GM12865 (cell line): ENCODE measurements at regions not wholly inside any gene's neighbourhood (a gene's known extent, or its start where the extent isn't known, plus 50 kb on each side); places are given as distances from the start of the nearest gene placed in this dataset.

Source experiments
- DNase-seq: peaks from one replicate; pipeline ENCODE4 v3.0.0; 2010; ENCODE audit warnings: low read depth
- H3K4me3 ChIP-seq: 2 replicates; pipeline ENCODE4 v1.5.1; 2011; ENCODE audit warnings: mild to moderate bottlenecking, low read depth, low read length, control low read depth
- CTCF ChIP-seq: IDR thresholded peaks from 2 replicates; pipeline ENCODE4 v1.5.1; 2011; ENCODE audit warnings: low read length, control low read depth, low read depth, inconsistent platforms; ENCODE audit not compliant: insufficient read depth; ENCODE audit errors: missing control alignments

GRCh38 chr16:55120408-55120807 is 189.7 kb downstream of the IRX5 start:
- H3K4me3 ChIP-seq: no peak overlapping the region
- no peak for TF ChIP-seq CTCF
- no peak for DNase-seq

GRCh38 chr16:55120826-55121225 is 190.2 kb downstream of the IRX5 start:
- no peak for DNase-seq
- no peak for TF ChIP-seq CTCF

DNA sequence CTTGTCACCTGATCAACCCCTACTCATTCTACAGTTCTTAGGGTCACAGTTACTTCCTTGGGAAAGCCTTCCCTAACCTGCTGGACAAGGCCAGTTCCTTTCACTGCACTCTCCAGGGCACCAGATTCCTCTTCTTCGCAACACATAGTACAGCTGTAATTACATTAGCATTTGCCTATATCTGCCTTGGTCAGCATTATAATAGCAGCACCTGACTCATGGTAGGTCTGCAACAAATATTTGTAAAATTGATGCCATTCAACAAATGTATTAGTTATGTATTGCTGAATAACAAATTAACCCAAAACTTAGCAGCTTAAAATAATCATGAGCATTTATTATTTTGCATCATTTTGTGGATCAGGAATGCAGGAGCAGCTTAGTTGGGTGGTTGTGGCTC is 193.0 kb downstream of the IRX5 start:
- H3K4me3 ChIP-seq: no peak overlapping the region
- no peak for TF ChIP-seq CTCF
- DNase-seq: no peak

More at GRCh38 chr16:55120826-55121225, 190.2 kb downstream of the IRX5 start:
- no peak overlapping the region for H3K4me3 ChIP-seq

GRCh38 chr16:55125818-55126385 is 195.2 kb downstream of the IRX5 start:
- DNase-seq: no peak
- TF ChIP-seq CTCF: no peak
- H3K4me3 ChIP-seq: no peak overlapping the region

- no peak for DNase-seq
- no peak overlapping the region for H3K4me3 ChIP-seq
- no peak for TF ChIP-seq CTCF
These were observed 195.8 kb downstream of the IRX5 start for GRCh38 chr16:55126456-55126855.

GRCh38 chr16:55130456-55130855 is 193.5 kb upstream of the IRX6 start:
- DNase-seq: no peak
- H3K4me3 ChIP-seq: no peak overlapping the region
- no peak for TF ChIP-seq CTCF

DNA sequence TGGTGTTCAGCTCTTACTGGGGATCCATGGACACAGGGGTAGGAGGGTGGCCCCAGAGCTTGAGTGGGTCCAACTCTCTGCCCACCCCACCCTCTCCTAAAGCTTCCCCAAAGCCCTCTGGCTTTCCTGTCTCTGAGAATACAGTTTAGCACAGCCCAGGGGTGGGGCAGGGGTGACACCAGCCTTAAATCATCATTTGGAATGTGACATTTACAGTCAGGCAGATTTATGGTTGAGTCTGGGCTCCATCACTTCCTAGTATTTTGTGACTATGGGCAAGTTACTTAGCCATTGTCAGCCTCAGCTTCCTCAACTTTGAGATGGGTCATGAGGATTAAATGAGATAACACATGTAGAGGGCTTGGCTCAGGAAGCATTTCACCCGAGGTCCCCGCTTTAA is 193.1 kb upstream of the IRX6 start:
- no peak for TF ChIP-seq CTCF
- no peak for DNase-seq
- H3K4me3 ChIP-seq: no peak overlapping the region
